IMR-90 (cell line): ENCODE measurements at regions not wholly inside any gene's neighbourhood (a gene's known extent, or its start where the extent isn't known, plus 50 kb on each side); places are given as distances from the start of the nearest gene placed in this dataset.

Experiments used
- ATAC-seq: fragments of 200-7000 bp; cut with Tn5 transposase; 2 replicates; pipeline ENCODE4 v1.9.1; 2020; ENCODE audit warnings: low read depth, mild to moderate bottlenecking, moderate library complexity
- BruUV-seq: library from RNA; stranded (reverse); fragments of 400-500 nt; replicated peaks from 2 replicates; lab custom pipeline; 2021; lab: Mats Ljungman, UMichigan
- CTCF ChIA-PET: fragments of 300-600 bp; formaldehyde crosslinking; extraction: SDS; loops from one replicate; lab custom pipeline; 2021; ENCODE audit warnings: antibody characterized with exemption; lab: Yijun Ruan, JAX
- POLR2A ChIA-PET: fragments of 300-600 bp; sonication (Branson Sonifier 250); formaldehyde crosslinking; loops from one replicate; lab custom pipeline; 2022; ENCODE audit warnings: antibody characterized with exemption; ENCODE audit not compliant: unreplicated experiment; lab: Charles Lee
- DNase-seq: peaks from one replicate; pipeline ENCODE4 v3.0.0; 2013
- H2AFZ ChIP-seq: replicated peaks from 2 replicates; pipeline ENCODE3; 2013; ENCODE audit warnings: low read length, mild to moderate bottlenecking; ENCODE audit not compliant: poor library complexity
- H2AK5ac ChIP-seq: 2 replicates; pipeline ENCODE4 v1.6.1; 2013; ENCODE audit warnings: low read depth, low read length, inconsistent platforms
- H2AK9ac ChIP-seq: replicated peaks from 2 replicates; pipeline ENCODE3; 2013; ENCODE audit warnings: mild to moderate bottlenecking, low read depth, low read length, moderate library complexity; ENCODE audit not compliant: poor library complexity
- H2BK120ac ChIP-seq: 2 replicates; pipeline ENCODE4 v1.6.1; 2013; ENCODE audit warnings: low read depth, low read length, inconsistent platforms
- H2BK15ac ChIP-seq: 3 replicates; pipeline ENCODE4 v1.6.1; 2013; ENCODE audit warnings: low read depth, low read length, inconsistent platforms
- H2BK20ac ChIP-seq: 2 replicates; pipeline ENCODE4 v1.6.1; 2013; ENCODE audit warnings: low read depth, mild to moderate bottlenecking, inconsistent platforms, low read length, moderate library complexity
- H2BK5ac ChIP-seq: 2 replicates; pipeline ENCODE4 v1.6.1; 2013; ENCODE audit warnings: mild to moderate bottlenecking, low read depth, low read length, inconsistent platforms; ENCODE audit not compliant: poor library complexity, severe bottlenecking
- H3K14ac ChIP-seq: replicated peaks from 2 replicates; pipeline ENCODE4 v1.6.1; 2013; ENCODE audit warnings: low read depth, low read length, inconsistent platforms
- H3K18ac ChIP-seq: 2 replicates; pipeline ENCODE4 v1.6.1; 2013; ENCODE audit warnings: low read depth, low read length, control low read depth
- H3K23ac ChIP-seq: 2 replicates; pipeline ENCODE4 v1.6.1; 2013; ENCODE audit warnings: low read depth, low read length, inconsistent platforms
- H3K27ac ChIP-seq: 2 replicates; pipeline ENCODE4 v1.5.1; 2013; ENCODE audit warnings: mild to moderate bottlenecking, control low read depth, low read length; ENCODE audit not compliant: insufficient read depth
- H3K27me3 ChIP-seq: 2 replicates; pipeline ENCODE4 v1.6.1; 2013; ENCODE audit warnings: low read length; ENCODE audit not compliant: control insufficient read depth, insufficient read depth
- H3K36me3 ChIP-seq: 2 replicates; pipeline ENCODE4 v1.6.1; 2013; ENCODE audit warnings: low read length, mixed read lengths; ENCODE audit not compliant: control insufficient read depth, insufficient read depth
- H3K4ac ChIP-seq: 2 replicates; pipeline ENCODE4 v1.6.1; 2013; ENCODE audit warnings: low read depth, low read length, inconsistent platforms
- H3K4me1 ChIP-seq: 2 replicates; pipeline ENCODE4 v1.6.1; 2013; ENCODE audit warnings: low read length, mixed read lengths; ENCODE audit not compliant: control insufficient read depth, insufficient read depth
- H3K4me2 ChIP-seq: 2 replicates; pipeline ENCODE4 v1.6.1; 2013; ENCODE audit warnings: low read depth, mild to moderate bottlenecking, control low read depth, low read length, moderate library complexity
- H3K4me3 ChIP-seq: 2 replicates; pipeline ENCODE4 v1.5.1; 2013; ENCODE audit warnings: low read depth, mild to moderate bottlenecking, control low read depth, low read length, moderate library complexity; ENCODE audit not compliant: insufficient read depth
- H3K56ac ChIP-seq: 2 replicates; pipeline ENCODE4 v1.6.1; 2013; ENCODE audit warnings: low read length, inconsistent platforms; ENCODE audit not compliant: insufficient read depth; ENCODE audit errors: extremely low read depth
- H3K79me1 ChIP-seq, 2 experiments: 2 replicates each; pipeline ENCODE4 v1.6.1; 2013; ENCODE audit warnings: low read length in 2 of 2, inconsistent platforms in 1 of 2, low read depth in 1 of 2
- H3K9ac ChIP-seq: 2 replicates; pipeline ENCODE4 v1.6.1; 2013; ENCODE audit warnings: low read depth, low read length, control low read depth
- H3K9me1 ChIP-seq: 2 replicates; pipeline ENCODE4 v1.6.1; 2013; ENCODE audit warnings: low read length, inconsistent platforms; ENCODE audit not compliant: insufficient read depth
- H3K9me3 ChIP-seq: 2 replicates; pipeline ENCODE4 v1.6.1; 2013; ENCODE audit warnings: low read length; ENCODE audit not compliant: control insufficient read depth, insufficient read depth
- H4K20me1 ChIP-seq: 2 replicates; pipeline ENCODE4 v1.6.1; 2013; ENCODE audit warnings: low read length, inconsistent platforms; ENCODE audit not compliant: insufficient read depth
- H4K5ac ChIP-seq: 2 replicates; pipeline ENCODE4 v1.6.1; 2013; ENCODE audit warnings: mild to moderate bottlenecking, low read depth, low read length, control low read depth
- H4K8ac ChIP-seq, 2 experiments: 2 replicates each; pipeline ENCODE4 v1.6.1; 2013; ENCODE audit warnings: low read depth in 2 of 2, low read length in 2 of 2, control low read depth in 1 of 2, inconsistent platforms in 1 of 2
- H4K91ac ChIP-seq: 2 replicates; pipeline ENCODE4 v1.6.1; 2013; ENCODE audit warnings: low read depth, low read length, inconsistent platforms; ENCODE audit not compliant: insufficient read depth
- BHLHE40 ChIP-seq: fragments of 150-350 bp; IDR thresholded peaks from 2 replicates; pipeline ENCODE4 v1.6.1; 2016; ENCODE audit warnings: mild to moderate bottlenecking, low read depth, low read length
- CEBPB ChIP-seq: IDR thresholded peaks from 2 replicates; pipeline ENCODE4 v1.6.1; 2012; ENCODE audit warnings: low read depth, low read length, improper control_type of control experiment
- CHD1 ChIP-seq: IDR thresholded peaks from 2 replicates; pipeline ENCODE4 v1.6.1; 2012; ENCODE audit warnings: low read depth, low read length, improper control_type of control experiment
- ELK1 ChIP-seq: fragments of 150-350 bp; IDR thresholded peaks from 2 replicates; pipeline ENCODE4 v1.6.1; 2016; ENCODE audit warnings: low read depth, mild to moderate bottlenecking, low read length, moderate library complexity, borderline replicate concordance
- FOS ChIP-seq: fragments of 150-350 bp; IDR thresholded peaks from 2 replicates; pipeline ENCODE4 v1.6.1; 2016; ENCODE audit warnings: low read depth, low read length
- MAFK ChIP-seq: IDR thresholded peaks from 2 replicates; pipeline ENCODE4 v1.6.1; 2012; ENCODE audit warnings: low read depth, low read length, improper control_type of control experiment
- MAZ ChIP-seq: IDR thresholded peaks from 2 replicates; pipeline ENCODE4 v1.6.1; 2012; ENCODE audit warnings: low read depth, mild to moderate bottlenecking, low read length, improper control_type of control experiment, moderate library complexity, borderline replicate concordance
- MXI1 ChIP-seq: IDR thresholded peaks from 2 replicates; pipeline ENCODE4 v1.6.1; 2012; ENCODE audit warnings: low read depth, mild to moderate bottlenecking, low read length, moderate library complexity, borderline replicate concordance
- NFE2L2 ChIP-seq: fragments of 150-350 bp; IDR thresholded peaks from 2 replicates; pipeline ENCODE4 v1.6.1; 2016; ENCODE audit warnings: low read depth, mild to moderate bottlenecking, low read length
- RAD21 ChIP-seq: IDR thresholded peaks from 2 replicates; pipeline ENCODE4 v1.6.1; 2012; ENCODE audit warnings: low read length, improper control_type of control experiment
- RCOR1 ChIP-seq: IDR thresholded peaks from 2 replicates; pipeline ENCODE4 v1.6.1; 2012; ENCODE audit warnings: mild to moderate bottlenecking, low read length, improper control_type of control experiment; ENCODE audit not compliant: insufficient replicate concordance
- RFX5 ChIP-seq: IDR thresholded peaks from 2 replicates; pipeline ENCODE4 v1.8.0; 2012; ENCODE audit warnings: low read depth, mild to moderate bottlenecking, low read length, moderate library complexity
- SMC3 ChIP-seq: fragments of 150-350 bp; IDR thresholded peaks from 2 replicates; pipeline ENCODE4 v1.6.1; 2016; ENCODE audit warnings: low read depth, mild to moderate bottlenecking, antibody characterized with exemption, low read length, moderate library complexity
- WGBS, 2 experiments: methylation state at CpG; one replicate each; pipeline versions ENCODE4 v1.1.5 to v1.1.7; 2013; ENCODE audit warnings: missing lambda C conversion rate in 2 of 2; ENCODE audit not compliant: insufficient read length in 1 of 2; ENCODE audit errors: extremely low coverage in 2 of 2; 5-methylcytosine and 5-hydroxymethylcytosine counted together
- dilution Hi-C: fragments of 300-500 bp; cut with HindIII; formaldehyde crosslinking; loops from one replicate; pipeline ENCODE4 v1.14.3; 2018; ENCODE audit warnings: low sequenced_read_pairs; ENCODE audit not compliant: unreplicated experiment
- in situ Hi-C: fragments of 300-500 bp; cut with MboI; formaldehyde crosslinking; loops from 3 replicates; pipeline ENCODE4 v1.14.3; 2019; ENCODE audit warnings: low sequenced_read_pairs, inconsistent platforms, mixed read lengths
- intact Hi-C: fragments of 100-400 bp; cut with micrococcal nuclease; formaldehyde crosslinking; loops from 2 replicates; pipeline ENCODE4 v1.10.0; 2022
- TF ChIP-seq, protein P1 (sequence below): conservative IDR thresholded peaks from 2 replicates; pipeline ENCODE4 v1.5.1; 2012; ENCODE audit warnings: mild to moderate bottlenecking, low read depth, low read length, improper control_type of control experiment

DNA sequence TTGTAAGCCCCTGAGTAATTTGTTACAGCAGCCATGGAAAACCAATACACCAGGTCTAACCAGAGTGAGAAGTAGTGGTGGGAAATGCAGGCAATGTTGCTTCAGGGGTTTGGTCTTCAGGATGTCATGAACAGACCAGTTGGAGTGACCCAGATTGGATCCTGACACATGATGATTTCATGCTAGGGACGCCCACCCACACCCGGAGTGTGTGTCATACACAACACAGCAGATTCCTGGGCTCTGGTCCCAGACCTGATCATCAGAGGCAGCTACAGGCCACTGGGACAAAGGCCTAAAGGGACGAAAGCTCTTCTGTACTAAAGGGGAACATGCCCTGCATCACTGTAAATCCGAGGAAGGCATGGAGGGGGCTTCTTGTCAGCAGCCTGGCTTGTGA, 194.2 kb downstream of the NSG2 start:
- no peak overlapping the region for H2AFZ ChIP-seq
- no peak overlapping the region for H3K27ac ChIP-seq
- H3K4me1 ChIP-seq = no peaks in the 10 kb centered on the region
- H3K23ac ChIP-seq = no peak overlapping the region
- no peaks in the 10 kb centered on the region for H4K20me1 ChIP-seq
- H4K91ac ChIP-seq = no peak overlapping the region
- POLR2A ChIA-PET = no interaction called here
- no peaks in the 10 kb centered on the region for H3K79me1 ChIP-seq
- intact Hi-C loops = no loop called here
- no peak overlapping the region for H2AK9ac ChIP-seq
- no peak overlapping the region for H2BK20ac ChIP-seq
- TF ChIP-seq CEBPB (no peak), RCOR1 (no peak), NFE2L2 (no peak), RAD21 (no peak), SMC3 (no peak), CHD1 (no peak), FOS (no peak), BHLHE40 (no peak), ELK1 (no peak), MAFK (no peak), RFX5 (no peak), MXI1 (no peak), MAZ (no peak)
- TF ChIP-seq, protein P1, sequence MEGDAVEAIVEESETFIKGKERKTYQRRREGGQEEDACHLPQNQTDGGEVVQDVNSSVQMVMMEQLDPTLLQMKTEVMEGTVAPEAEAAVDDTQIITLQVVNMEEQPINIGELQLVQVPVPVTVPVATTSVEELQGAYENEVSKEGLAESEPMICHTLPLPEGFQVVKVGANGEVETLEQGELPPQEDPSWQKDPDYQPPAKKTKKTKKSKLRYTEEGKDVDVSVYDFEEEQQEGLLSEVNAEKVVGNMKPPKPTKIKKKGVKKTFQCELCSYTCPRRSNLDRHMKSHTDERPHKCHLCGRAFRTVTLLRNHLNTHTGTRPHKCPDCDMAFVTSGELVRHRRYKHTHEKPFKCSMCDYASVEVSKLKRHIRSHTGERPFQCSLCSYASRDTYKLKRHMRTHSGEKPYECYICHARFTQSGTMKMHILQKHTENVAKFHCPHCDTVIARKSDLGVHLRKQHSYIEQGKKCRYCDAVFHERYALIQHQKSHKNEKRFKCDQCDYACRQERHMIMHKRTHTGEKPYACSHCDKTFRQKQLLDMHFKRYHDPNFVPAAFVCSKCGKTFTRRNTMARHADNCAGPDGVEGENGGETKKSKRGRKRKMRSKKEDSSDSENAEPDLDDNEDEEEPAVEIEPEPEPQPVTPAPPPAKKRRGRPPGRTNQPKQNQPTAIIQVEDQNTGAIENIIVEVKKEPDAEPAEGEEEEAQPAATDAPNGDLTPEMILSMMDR = no peak
- CTCF ChIA-PET = no interaction called here
- no TSS peak for BruUV-seq
- H2BK5ac ChIP-seq = no peak overlapping the region
- DNase-seq (no peak), ATAC-seq (no peak)
- no peak overlapping the region for H3K4ac ChIP-seq
- H3K36me3 ChIP-seq = no peaks in the 10 kb centered on the region
- H3K18ac ChIP-seq = no peak overlapping the region
- H3K14ac ChIP-seq = no peak overlapping the region
- dilution Hi-C loops = no loop called here
- 0% methylated on average over 1 of the region's 4 CpGs; no CpG with 5 or more reads in 1 of the 2 experiments for WGBS, 2 experiments
- no peak overlapping the region for H2BK120ac ChIP-seq
- no peak overlapping the region for H4K5ac ChIP-seq
- no peak overlapping the region for H2BK15ac ChIP-seq
- in situ Hi-C loops = no loop called here
- H4K8ac ChIP-seq = no peak overlapping the region
- no peak overlapping the region for H3K9ac ChIP-seq
- H3K56ac ChIP-seq = no peak overlapping the region
- no peak overlapping the region for H3K4me2 ChIP-seq
- no peaks in the 10 kb centered on the region for H3K9me1 ChIP-seq
- peaks cover 15% of the 10 kb centered on the region; the same call in 1 of the 2 replicates for H3K9me3 ChIP-seq
- no peak overlapping the region for H2AK5ac ChIP-seq
- H3K27me3 ChIP-seq = no peaks in the 10 kb centered on the region
- H3K4me3 ChIP-seq = no peak overlapping the region
